ENCODE measurements at regions not wholly inside any gene's neighbourhood (a gene's known extent, or its start where the extent isn't known, plus 50 kb on each side); places are given as distances from the start of the nearest gene placed in this dataset.

DNA sequence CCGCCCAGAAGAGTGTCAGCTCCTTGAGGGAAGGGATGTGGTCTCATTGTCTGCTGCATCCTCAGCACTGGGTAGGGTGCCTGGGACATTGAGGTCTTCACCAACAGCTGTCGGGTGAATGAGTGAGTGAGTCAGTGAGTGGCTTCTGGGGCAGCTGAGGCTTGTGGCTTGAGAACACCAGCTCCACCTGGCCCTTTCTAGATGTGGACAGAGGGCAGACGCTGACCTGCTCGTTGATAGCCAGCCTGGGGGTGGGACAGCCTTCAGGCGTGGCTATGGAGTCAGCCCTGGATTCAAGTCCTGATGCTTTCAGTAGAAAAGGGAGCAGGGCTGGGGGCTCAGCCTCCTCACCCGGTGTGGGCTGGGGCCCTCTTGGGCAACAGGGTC, 215.1 kb downstream of the C9orf50 start:
- TF ChIP-seq FOS (IDR thresholded peaks at IDR 0.05; ENCODE audit: borderline replicate concordance, insufficient read depth, low read length) (no peak), POLR2A (IDR thresholded peaks at IDR 0.05; ENCODE audit: low read depth, low read length) (no peak), POLR2AphosphoS5 (IDR thresholded peaks at IDR 0.05; ENCODE audit: insufficient read depth, low read depth, low read length) (no peak), EZH2 (IDR thresholded peaks at IDR 0.05; ENCODE audit: borderline replicate concordance, low read depth, low read length, severe bottlenecking) (no peak), MYC (IDR thresholded peaks at IDR 0.05; ENCODE audit: low read depth, low read length) (no peak), JUN (IDR thresholded peaks at IDR 0.05; ENCODE audit: borderline replicate concordance, insufficient read depth, insufficient read length, low read depth) (no peak)
- TF ChIP-seq, protein P1, sequence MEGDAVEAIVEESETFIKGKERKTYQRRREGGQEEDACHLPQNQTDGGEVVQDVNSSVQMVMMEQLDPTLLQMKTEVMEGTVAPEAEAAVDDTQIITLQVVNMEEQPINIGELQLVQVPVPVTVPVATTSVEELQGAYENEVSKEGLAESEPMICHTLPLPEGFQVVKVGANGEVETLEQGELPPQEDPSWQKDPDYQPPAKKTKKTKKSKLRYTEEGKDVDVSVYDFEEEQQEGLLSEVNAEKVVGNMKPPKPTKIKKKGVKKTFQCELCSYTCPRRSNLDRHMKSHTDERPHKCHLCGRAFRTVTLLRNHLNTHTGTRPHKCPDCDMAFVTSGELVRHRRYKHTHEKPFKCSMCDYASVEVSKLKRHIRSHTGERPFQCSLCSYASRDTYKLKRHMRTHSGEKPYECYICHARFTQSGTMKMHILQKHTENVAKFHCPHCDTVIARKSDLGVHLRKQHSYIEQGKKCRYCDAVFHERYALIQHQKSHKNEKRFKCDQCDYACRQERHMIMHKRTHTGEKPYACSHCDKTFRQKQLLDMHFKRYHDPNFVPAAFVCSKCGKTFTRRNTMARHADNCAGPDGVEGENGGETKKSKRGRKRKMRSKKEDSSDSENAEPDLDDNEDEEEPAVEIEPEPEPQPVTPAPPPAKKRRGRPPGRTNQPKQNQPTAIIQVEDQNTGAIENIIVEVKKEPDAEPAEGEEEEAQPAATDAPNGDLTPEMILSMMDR (IDR thresholded peaks at IDR 0.05; ENCODE audit: extremely low read depth in 1 of 2, insufficient read depth in 1 of 2, low read depth in 1 of 2, low read length in 2 of 2), result no peak
- TF ChIP-seq, protein P2, sequence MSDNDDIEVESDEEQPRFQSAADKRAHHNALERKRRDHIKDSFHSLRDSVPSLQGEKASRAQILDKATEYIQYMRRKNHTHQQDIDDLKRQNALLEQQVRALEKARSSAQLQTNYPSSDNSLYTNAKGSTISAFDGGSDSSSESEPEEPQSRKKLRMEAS (IDR thresholded peaks at IDR 0.05; ENCODE audit: insufficient read depth, insufficient read length), result no peak

Measured in endothelial cell of umbilical vein (primary cell).